HEK293 (cell line): ENCODE measurements at regions not wholly inside any gene's neighbourhood (a gene's known extent, or its start where the extent isn't known, plus 50 kb on each side); places are given as distances from the start of the nearest gene placed in this dataset.
A peak's percentile ranks its signal among the peaks of the same experiment; 100 is the strongest.

Experiments used
- CTCF ChIA-PET: fragments of 350-600 bp; formaldehyde crosslinking; extraction: SDS; loops from one replicate; lab custom pipeline; 2021; ENCODE audit warnings: antibody characterized with exemption; lab: Yijun Ruan, JAX
- POLR2A ChIA-PET: fragments of 300-600 bp; formaldehyde crosslinking; extraction: SDS; loops from one replicate; lab custom pipeline; 2020; ENCODE audit warnings: antibody characterized with exemption, inconsistent platforms; lab: Yijun Ruan, JAX
- H3K27ac ChIP-seq: fragments of 200-500 bp; sonication (Bioruptor generic); 2 replicates; pipeline ENCODE4 v1.5.1; 2014; ENCODE audit warnings: low read depth, low read length, control low read depth, inconsistent platforms; ENCODE audit errors: extremely low read depth
- H3K36me3 ChIP-seq, 2 experiments: fragments of 200-500 bp in 1 of 2; sonication (Bioruptor generic) in 1 of 2; 1 replicate in 1 of 2; 2 replicates in 1 of 2; pipeline ENCODE4 v1.5.1; 2014 to 2017; ENCODE audit warnings: inconsistent platforms in 2 of 2, low read length in 2 of 2; ENCODE audit not compliant: control insufficient read depth in 2 of 2, insufficient read depth in 1 of 2
- H3K4me1 ChIP-seq: fragments of 200-500 bp; sonication (Bioruptor generic); 2 replicates; pipeline ENCODE4 v1.5.1; 2014; ENCODE audit warnings: mild to moderate bottlenecking, low read length, inconsistent platforms; ENCODE audit not compliant: control insufficient read depth, insufficient read depth
- H3K4me3 ChIP-seq: 2 replicates; pipeline ENCODE4 v1.5.1; 2011; ENCODE audit warnings: low read depth, mild to moderate bottlenecking, control low read depth, low read length, moderate library complexity
- H3K9me3 ChIP-seq: fragments of 200-500 bp; sonication (Bioruptor generic); 2 replicates; pipeline ENCODE4 v1.5.1; 2014; ENCODE audit warnings: low read depth, low read length, inconsistent platforms; ENCODE audit not compliant: control insufficient read depth, insufficient read depth
- GLI2 ChIP-seq: fragments of 450-650 bp; formaldehyde crosslinking; IDR thresholded peaks from 2 replicates; pipeline ENCODE4; 2017; ENCODE audit warnings: missing biosample characterization, missing genetic modification characterization, low read depth, borderline replicate concordance
- HIC1 ChIP-seq: fragments of 450-650 bp; formaldehyde crosslinking; IDR thresholded peaks from 2 replicates; pipeline ENCODE4 v1.5.1; 2016; ENCODE audit warnings: missing biosample characterization, missing genetic modification characterization
- KLF9 ChIP-seq: fragments of 450-650 bp; formaldehyde crosslinking; IDR thresholded peaks from 2 replicates; pipeline ENCODE4 v1.5.1; 2016; ENCODE audit warnings: missing biosample characterization, missing genetic modification characterization, low read depth
- MYNN ChIP-seq: fragments of 450-650 bp; formaldehyde crosslinking; IDR thresholded peaks from 2 replicates; pipeline ENCODE4 v1.5.1; 2016; ENCODE audit warnings: missing biosample characterization, missing genetic modification characterization, borderline replicate concordance
- OSR2 ChIP-seq: fragments of 450-650 bp; formaldehyde crosslinking; IDR thresholded peaks from 2 replicates; pipeline ENCODE4 v1.5.1; 2016; ENCODE audit warnings: missing biosample characterization, missing genetic modification characterization
- PBX3 ChIP-seq: sonication (generic); formaldehyde crosslinking; IDR thresholded peaks from 2 replicates; pipeline ENCODE4 v1.8.1; 2022; ENCODE audit warnings: mild to moderate bottlenecking, moderate library complexity, missing genetic modification reagents
- SP7 ChIP-seq: fragments of 450-650 bp; formaldehyde crosslinking; IDR thresholded peaks from 2 replicates; pipeline ENCODE4 v1.5.1; 2016; ENCODE audit warnings: missing biosample characterization, missing genetic modification characterization
- YY1 ChIP-seq: fragments of 450-650 bp; formaldehyde crosslinking; IDR thresholded peaks from 2 replicates; pipeline ENCODE4 v1.5.1; 2018; ENCODE audit warnings: missing biosample characterization, missing genetic modification characterization
- YY2 ChIP-seq: fragments of 450-650 bp; formaldehyde crosslinking; IDR thresholded peaks from 2 replicates; pipeline ENCODE4 v1.5.1; 2016; ENCODE audit warnings: missing biosample characterization, missing genetic modification characterization
- ZBTB1 ChIP-seq: fragments of 450-650 bp; formaldehyde crosslinking; IDR thresholded peaks from 2 replicates; pipeline ENCODE4 v1.5.1; 2016; ENCODE audit warnings: missing biosample characterization, missing genetic modification characterization
- ZBTB17 ChIP-seq: fragments of 450-650 bp; formaldehyde crosslinking; IDR thresholded peaks from 2 replicates; pipeline ENCODE4 v1.5.1; 2016; ENCODE audit warnings: missing biosample characterization, missing genetic modification characterization
- ZIC2 ChIP-seq: fragments of 450-650 bp; formaldehyde crosslinking; IDR thresholded peaks from 2 replicates; pipeline ENCODE4 v1.5.1; 2016; ENCODE audit warnings: missing biosample characterization, missing genetic modification characterization
- ZNF121 ChIP-seq: fragments of 450-650 bp; formaldehyde crosslinking; IDR thresholded peaks from 2 replicates; pipeline ENCODE4 v1.5.1; 2016; ENCODE audit warnings: missing biosample characterization, missing genetic modification characterization
- ZNF140 ChIP-seq: fragments of 450-650 bp; formaldehyde crosslinking; IDR thresholded peaks from 2 replicates; pipeline ENCODE4 v1.5.1; 2016; ENCODE audit warnings: missing biosample characterization, missing genetic modification characterization
- ZNF174 ChIP-seq: fragments of 450-650 bp; formaldehyde crosslinking; IDR thresholded peaks from 2 replicates; pipeline ENCODE4 v1.5.0; 2017; ENCODE audit warnings: missing biosample characterization, mild to moderate bottlenecking, missing genetic modification characterization
- ZNF184 ChIP-seq: fragments of 450-650 bp; IDR thresholded peaks from 2 replicates; pipeline ENCODE4 v1.5.1; 2018; ENCODE audit warnings: missing biosample characterization, mild to moderate bottlenecking, missing genetic modification characterization
- ZNF37A ChIP-seq: fragments of 450-650 bp; IDR thresholded peaks from 2 replicates; pipeline ENCODE4 v1.5.1; 2018; ENCODE audit warnings: missing biosample characterization, missing genetic modification characterization
- ZNF416 ChIP-seq: fragments of 450-650 bp; formaldehyde crosslinking; IDR thresholded peaks from 2 replicates; pipeline ENCODE4 v1.5.1; 2016; ENCODE audit warnings: missing biosample characterization, missing genetic modification characterization
- ZNF473 ChIP-seq: fragments of 450-650 bp; formaldehyde crosslinking; IDR thresholded peaks from 2 replicates; pipeline ENCODE4 v1.5.1; 2017; ENCODE audit warnings: missing biosample characterization, missing genetic modification characterization
- ZNF510 ChIP-seq: fragments of 450-650 bp; formaldehyde crosslinking; IDR thresholded peaks from 2 replicates; pipeline ENCODE4 v1.5.1; 2018; ENCODE audit warnings: mild to moderate bottlenecking, missing genetic modification characterization, missing biosample characterization; ENCODE audit not compliant: insufficient replicate concordance
- ZNF544 ChIP-seq: fragments of 450-650 bp; formaldehyde crosslinking; IDR thresholded peaks from 2 replicates; pipeline ENCODE4 v1.5.0; 2017; ENCODE audit warnings: missing biosample characterization, missing genetic modification characterization
- ZNF549 ChIP-seq: fragments of 450-650 bp; IDR thresholded peaks from 2 replicates; pipeline ENCODE4 v1.5.1; 2018; ENCODE audit warnings: missing biosample characterization, missing genetic modification characterization, mild to moderate bottlenecking, inconsistent platforms, moderate library complexity
- ZNF558 ChIP-seq: fragments of 450-650 bp; formaldehyde crosslinking; IDR thresholded peaks from 2 replicates; pipeline ENCODE4 v1.5.1; 2016; ENCODE audit warnings: missing biosample characterization, missing genetic modification characterization
- ZNF624 ChIP-seq: fragments of 450-650 bp; formaldehyde crosslinking; IDR thresholded peaks from 2 replicates; pipeline ENCODE4 v1.5.1; 2017; ENCODE audit warnings: missing biosample characterization, missing genetic modification characterization
- ZNF626 ChIP-seq: fragments of 450-650 bp; sonication (Bioruptor Pico); formaldehyde crosslinking; IDR thresholded peaks from 2 replicates; pipeline ENCODE4 v1.5.1; 2018; ENCODE audit warnings: missing biosample characterization, missing genetic modification characterization, inconsistent platforms
- ZNF629 ChIP-seq: fragments of 450-650 bp; formaldehyde crosslinking; IDR thresholded peaks from 2 replicates; pipeline ENCODE4 v1.5.1; 2017; ENCODE audit warnings: missing biosample characterization, missing genetic modification characterization
- ZNF707 ChIP-seq: fragments of 450-650 bp; formaldehyde crosslinking; IDR thresholded peaks from 2 replicates; pipeline ENCODE4 v1.5.1; 2016; ENCODE audit warnings: missing biosample characterization, missing genetic modification characterization
- ZNF843 ChIP-seq: fragments of 450-650 bp; formaldehyde crosslinking; IDR thresholded peaks from 2 replicates; pipeline ENCODE4 v1.5.1; 2016; ENCODE audit warnings: missing biosample characterization, missing genetic modification characterization
- ZSCAN16 ChIP-seq: fragments of 450-650 bp; formaldehyde crosslinking; IDR thresholded peaks from 2 replicates; pipeline ENCODE4 v1.5.1; 2016; ENCODE audit warnings: missing biosample characterization, missing genetic modification characterization
- ZSCAN23 ChIP-seq: fragments of 450-650 bp; formaldehyde crosslinking; IDR thresholded peaks from 2 replicates; pipeline ENCODE4 v1.5.1; 2016; ENCODE audit warnings: missing biosample characterization, missing genetic modification characterization
- ZXDB ChIP-seq: fragments of 450-650 bp; formaldehyde crosslinking; IDR thresholded peaks from 2 replicates; pipeline ENCODE4 v1.5.1; 2016; ENCODE audit warnings: missing biosample characterization, missing genetic modification characterization

- no peak for TF ChIP-seq ZNF510 (tag by site-specific recombination)
- peak; percentile 89 for TF ChIP-seq ZIC2 (tag by site-specific recombination)
- no peak for TF ChIP-seq ZNF549
- TF ChIP-seq ZNF184 (tag by site-specific recombination): no peak
- TF ChIP-seq ZNF843 (tag by site-specific recombination): peak; percentile 35; the same call in 1 of the 2 replicates
Observed at GRCh38 chr9:38134611-38135237, 65.7 kb upstream of the SHB start (continued).

GRCh38 chr9:38133595-38133994, 64.6 kb upstream of the SHB start:
- no peak for TF ChIP-seq ZBTB17
- no peak for TF ChIP-seq YY2 (tag by site-specific recombination)
- TF ChIP-seq ZNF184 (tag by site-specific recombination): no peak
- no peak for TF ChIP-seq ZNF416 (tag by site-specific recombination)
- TF ChIP-seq ZNF624 (tag by site-specific recombination): no peak
- no peak for TF ChIP-seq SP7 (tag by site-specific recombination)
- TF ChIP-seq ZNF629: no peak
- no peak for TF ChIP-seq ZBTB1 (tag by site-specific recombination)
- no peak for TF ChIP-seq ZSCAN16 (tag by site-specific recombination)
- no peak for TF ChIP-seq OSR2
- TF ChIP-seq ZNF473 (tag by site-specific recombination): no peak
- no peak for TF ChIP-seq ZSCAN23 (tag by site-specific recombination)
- no peak for TF ChIP-seq PBX3 (CRISPR knock-in tag)
- no peak for TF ChIP-seq GLI2 (tag by site-specific recombination)
- no peak for TF ChIP-seq ZNF707 (tag by site-specific recombination)
- TF ChIP-seq ZNF544 (tag by site-specific recombination): no peak
- no peak for TF ChIP-seq ZNF558
- no peak for TF ChIP-seq YY1 (tag by site-specific recombination)
- TF ChIP-seq ZNF121 (tag by site-specific recombination): no peak
- no peak for TF ChIP-seq ZNF37A (tag by site-specific recombination)

GRCh38 chr9:38132956-38133355, 63.9 kb upstream of the SHB start:
- ChIA-PET CTCF (interaction anchor here (0.6 to 1.7 kb wide), 4 partner anchors 38 to 378 kb away, joined by 3 to 8 read pairs (median 4); no protein-coding TSS in a partner anchor), POLR2A (no interaction called here)
- H3K4me3 ChIP-seq: no peak overlapping the region
- H3K27ac ChIP-seq: no peak overlapping the region
- TF ChIP-seq ZNF624 (tag by site-specific recombination) (no peak), ZNF140 (tag by site-specific recombination) (no peak), KLF9 (tag by site-specific recombination) (no peak), ZXDB (tag by site-specific recombination) (no peak), MYNN (tag by site-specific recombination) (no peak), ZNF174 (tag by site-specific recombination) (no peak), HIC1 (tag by site-specific recombination) (no peak), ZNF626 (tag by site-specific recombination) (no peak)
- no peaks in the 10 kb centered on the region for H3K36me3 ChIP-seq
- H3K9me3 ChIP-seq: no peaks in the 10 kb centered on the region
- H3K4me1 ChIP-seq: no peaks in the 10 kb centered on the region

More at GRCh38 chr9:38133595-38133994, 64.6 kb upstream of the SHB start:
- POLR2A ChIA-PET: no interaction called here
- Histone ChIP-seq H3K4me3 (no peak overlapping the region), H3K4me1 (no peaks in the 10 kb centered on the region), H3K9me3 (no peaks in the 10 kb centered on the region), H3K27ac (no peak overlapping the region), H3K36me3 (no peaks in the 10 kb centered on the region)
- CTCF ChIA-PET: interaction anchor here (0.8 to 1.7 kb wide), 5 partner anchors 10 to 62 kb away, joined by 3 to 5 read pairs (median 4); no protein-coding TSS in a partner anchor
